ENCODE measurements at regions not wholly inside any gene's neighbourhood (a gene's known extent, or its start where the extent isn't known, plus 50 kb on each side); places are given as distances from the start of the nearest gene placed in this dataset.

- Histone ChIP-seq H2BK20ac (ENCODE audit: low read depth, low read length) (no peak overlapping the region), H2BK5ac (ENCODE audit: low read depth, low read length, poor library complexity, severe bottlenecking) (no peak overlapping the region), H4K8ac (ENCODE audit: low read depth in 2 of 2, low read length in 2 of 2) (no peak overlapping the region), H3K9ac (ENCODE audit: low read depth, low read length) (no peak overlapping the region), H3K4me2 (ENCODE audit: low read depth, low read length) (no peak overlapping the region), H3K56ac (ENCODE audit: extremely low read depth, insufficient read depth, low read length) (no peak overlapping the region), H3K79me1 (ENCODE audit: low read depth in 1 of 2, low read length in 2 of 2) (no peaks in the 10 kb centered on the region), H2AK9ac (replicated peaks; ENCODE audit: low read depth, low read length, poor library complexity) (no peak overlapping the region), H3K23ac (ENCODE audit: low read depth, low read length) (no peak overlapping the region), H3K27ac (ENCODE audit: insufficient read depth, low read length) (no peak overlapping the region), H2AK5ac (ENCODE audit: low read depth, low read length) (no peak overlapping the region), H4K5ac (ENCODE audit: low read depth, low read length) (no peak overlapping the region), H3K14ac (replicated peaks; ENCODE audit: low read depth, low read length) (no peak overlapping the region), H3K36me3 (ENCODE audit: control insufficient read depth, insufficient read depth, low read length) (no peaks in the 10 kb centered on the region), H2BK15ac (ENCODE audit: low read depth, low read length) (no peak overlapping the region), H3K4me1 (ENCODE audit: control insufficient read depth, insufficient read depth, low read length) (no peaks in the 10 kb centered on the region), H4K91ac (ENCODE audit: insufficient read depth, low read depth, low read length) (no peak overlapping the region), H3K9me3 (ENCODE audit: control insufficient read depth, insufficient read depth, low read length) (no peaks in the 10 kb centered on the region), H4K20me1 (ENCODE audit: insufficient read depth, low read length) (no peaks in the 10 kb centered on the region), H3K4ac (ENCODE audit: low read depth, low read length) (no peak overlapping the region), H3K4me3 (ENCODE audit: insufficient read depth, low read depth, low read length) (no peak overlapping the region), H3K9me1 (ENCODE audit: insufficient read depth, low read length) (no peaks in the 10 kb centered on the region), H3K18ac (ENCODE audit: low read depth, low read length) (no peak overlapping the region), H3K27me3 (ENCODE audit: control insufficient read depth, insufficient read depth, low read length) (no peaks in the 10 kb centered on the region), H2BK120ac (ENCODE audit: low read depth, low read length) (no peak overlapping the region), H2AFZ (replicated peaks; ENCODE audit: low read length, poor library complexity) (no peak overlapping the region)
- CTCF ChIA-PET, result no interaction called here
- in situ Hi-C loops (cut with MboI; ENCODE audit: low sequenced_read_pairs), result no loop called here
- no CpG with 5 or more reads among the region's 2 CpGs for WGBS, 2 experiments (ENCODE audit: extremely low coverage in 2 of 2, insufficient read length in 1 of 2)
- DNase-seq, result no peak
- no peak for ATAC-seq (ENCODE audit: low read depth)
- intact Hi-C loops (cut with micrococcal nuclease), result no loop called here
- dilution Hi-C loops (cut with HindIII; ENCODE audit: low sequenced_read_pairs, unreplicated experiment), result no loop called here
- no peak for TF ChIP-seq CHD1 (IDR thresholded peaks at IDR 0.05; ENCODE audit: low read depth, low read length)
- TF ChIP-seq SMC3 (IDR thresholded peaks at IDR 0.05; ENCODE audit: low read depth, low read length), result no peak
- TF ChIP-seq RAD21 (IDR thresholded peaks at IDR 0.05; ENCODE audit: low read length), result no peak
- no peak for TF ChIP-seq RFX5 (IDR thresholded peaks at IDR 0.05; ENCODE audit: low read depth, low read length)
- TF ChIP-seq CTCF (conservative IDR thresholded peaks at IDR 0.05; ENCODE audit: low read depth, low read length), result no peak
- TF ChIP-seq MAFK (IDR thresholded peaks at IDR 0.05; ENCODE audit: low read depth, low read length), result no peak
- TF ChIP-seq ELK1 (IDR thresholded peaks at IDR 0.05; ENCODE audit: borderline replicate concordance, low read depth, low read length), result no peak
- TF ChIP-seq POLR2A (IDR thresholded peaks at IDR 0.05; ENCODE audit: low read depth, low read length), result no peak
- no peak for TF ChIP-seq USF2 (IDR thresholded peaks at IDR 0.05; ENCODE audit: low read depth, low read length)
- TF ChIP-seq RCOR1 (IDR thresholded peaks at IDR 0.05; ENCODE audit: insufficient replicate concordance, low read length), result no peak
- no peak for TF ChIP-seq MXI1 (IDR thresholded peaks at IDR 0.05; ENCODE audit: borderline replicate concordance, low read depth, low read length)
- no peak for TF ChIP-seq BHLHE40 (IDR thresholded peaks at IDR 0.05; ENCODE audit: low read depth, low read length)
- no peak for TF ChIP-seq MAZ (IDR thresholded peaks at IDR 0.05; ENCODE audit: borderline replicate concordance, low read depth, low read length)
- TF ChIP-seq NFE2L2 (IDR thresholded peaks at IDR 0.05; ENCODE audit: low read depth, low read length), result no peak
- no peak for TF ChIP-seq FOS (IDR thresholded peaks at IDR 0.05; ENCODE audit: low read depth, low read length)
- BruUV-seq (replicated peaks), result no TSS peak
- POLR2A ChIA-PET (ENCODE audit: unreplicated experiment), result no interaction called here
Measured at GRCh38 chr20:7174554-7174953, 407.1 kb downstream of the BMP2 start.
